ENCODE measurements at regions not wholly inside any gene's neighbourhood (a gene's known extent, or its start where the extent isn't known, plus 50 kb on each side); places are given as distances from the start of the nearest gene placed in this dataset.
A peak's percentile ranks its signal among the peaks of the same experiment; 100 is the strongest.
"Not testable (repeated sequence)": the region's sequence is repeated elsewhere in the genome, so short reads cannot be mapped to it uniquely, and the experiment has no call there.

DNA sequence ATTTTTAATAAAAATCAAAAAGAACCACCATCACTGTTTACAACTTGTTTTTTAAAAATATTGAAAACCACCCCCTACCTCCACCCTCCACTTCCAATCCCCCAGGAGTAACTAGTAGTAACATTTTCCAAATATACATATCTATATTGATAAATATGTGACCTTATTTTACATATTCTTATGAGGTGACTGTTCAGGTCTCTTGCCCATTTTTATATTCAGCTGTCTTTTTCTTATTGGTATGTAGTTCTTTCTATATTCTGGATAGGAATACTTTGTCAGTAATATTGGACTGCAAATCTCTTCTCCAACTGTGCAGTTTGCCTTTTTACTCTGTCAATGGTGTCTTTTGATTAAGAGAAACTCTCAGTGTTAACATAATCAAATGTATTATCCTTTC lies 59.0 kb upstream of the EIF5 start:
- peaks cover 7 to 22% (median 19%) of the 10 kb centered on the region in 3 donors for H3K27me3 Mint-ChIP-seq (ENCODE audit: low read depth in 3 of 3)
- no peak overlapping the region for H3K4me3 Mint-ChIP-seq
- no peaks in the 10 kb centered on the region for H3K4me1 Mint-ChIP-seq
- H3K9me3 Mint-ChIP-seq = no peaks in the 10 kb centered on the region
- no peaks in the 10 kb centered on the region for H3K36me3 Mint-ChIP-seq
- no peak for DNase-seq
- no peak overlapping the region for H3K27ac Mint-ChIP-seq

GRCh38 chr14:103277931-103278330 lies 56.1 kb upstream of the EIF5 start:
- Mint-ChIP-seq H3K9me3 (no peaks in the 10 kb centered on the region), H3K4me1 (no peaks in the 10 kb centered on the region), H3K36me3 (no peaks in the 10 kb centered on the region), H3K4me3 (no peak overlapping the region), H3K27me3 (ENCODE audit: low read depth in 3 of 3) (peaks cover 7 to 30% (median 28%) of the 10 kb centered on the region in 3 donors), H3K27ac (no peak overlapping the region)
- DNase-seq = no peak

DNA sequence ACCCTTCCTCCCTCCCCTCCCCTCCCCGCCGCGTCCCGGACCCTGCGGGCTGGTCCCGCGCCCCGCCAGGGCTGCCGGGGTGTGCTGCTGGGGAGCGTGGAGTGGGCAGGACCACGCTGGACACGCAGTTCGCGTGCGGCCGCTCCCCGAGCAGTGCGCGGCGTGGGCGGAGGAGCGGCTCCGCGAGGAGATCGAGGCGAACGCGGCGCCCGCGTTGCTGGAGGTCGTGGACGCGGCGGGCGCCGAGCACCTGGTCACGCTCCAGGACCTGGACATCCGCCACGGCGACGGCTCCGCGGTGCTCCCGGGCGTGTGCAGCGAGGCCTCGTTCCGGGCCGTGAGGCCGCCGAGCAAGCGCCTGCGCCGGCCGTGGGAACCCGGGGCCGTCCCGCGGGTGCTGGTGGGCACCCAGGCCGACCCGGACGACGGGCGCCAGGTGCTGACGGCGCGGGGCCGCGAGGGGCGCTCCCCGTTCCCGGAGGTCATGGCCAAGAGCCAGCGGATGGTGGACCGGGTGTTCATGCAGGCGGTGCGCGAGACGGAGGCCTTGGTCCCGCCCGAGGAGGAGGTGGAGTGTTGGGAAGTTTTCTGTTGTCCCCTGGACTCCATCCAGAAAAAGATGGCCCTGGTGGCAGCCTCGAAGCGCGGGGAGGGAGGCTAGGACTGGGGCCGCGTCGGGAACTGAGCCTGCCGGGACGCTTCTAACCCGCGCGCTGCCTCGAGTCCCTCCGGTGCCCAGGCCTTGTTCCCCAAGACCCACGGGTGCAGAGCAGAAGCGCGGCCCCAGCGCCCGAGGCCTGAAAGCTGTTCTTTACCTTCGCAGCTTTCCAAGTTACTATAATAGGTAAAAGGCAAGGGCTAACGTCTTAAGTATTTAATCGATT lies 54.7 kb upstream of the EIF5 start:
- Mint-ChIP-seq H3K27me3 (ENCODE audit: low read depth in 3 of 3) (peaks cover 7 to 32% (median 32%) of the 10 kb centered on the region in 3 donors), H3K9me3 (no peaks in the 10 kb centered on the region), H3K4me1 (no peaks in the 10 kb centered on the region), H3K27ac (no peak overlapping the region), H3K4me3 (peak overlapping the region in 1 of 5 donors; percentile 27), H3K36me3 (no peaks in the 10 kb centered on the region)
- no peak for DNase-seq

GRCh38 chr14:103280278-103280928 lies 53.6 kb upstream of the EIF5 start:
- Mint-ChIP-seq H3K27me3 (ENCODE audit: low read depth in 3 of 3) (peaks cover 7 to 31% (median 22%) of the 10 kb centered on the region in 3 donors), H3K4me3 (no peak overlapping the region), H3K9me3 (no peaks in the 10 kb centered on the region), H3K36me3 (no peaks in the 10 kb centered on the region), H3K27ac (no peak overlapping the region), H3K4me1 (no peaks in the 10 kb centered on the region)
- DNase-seq = no peak

DNA sequence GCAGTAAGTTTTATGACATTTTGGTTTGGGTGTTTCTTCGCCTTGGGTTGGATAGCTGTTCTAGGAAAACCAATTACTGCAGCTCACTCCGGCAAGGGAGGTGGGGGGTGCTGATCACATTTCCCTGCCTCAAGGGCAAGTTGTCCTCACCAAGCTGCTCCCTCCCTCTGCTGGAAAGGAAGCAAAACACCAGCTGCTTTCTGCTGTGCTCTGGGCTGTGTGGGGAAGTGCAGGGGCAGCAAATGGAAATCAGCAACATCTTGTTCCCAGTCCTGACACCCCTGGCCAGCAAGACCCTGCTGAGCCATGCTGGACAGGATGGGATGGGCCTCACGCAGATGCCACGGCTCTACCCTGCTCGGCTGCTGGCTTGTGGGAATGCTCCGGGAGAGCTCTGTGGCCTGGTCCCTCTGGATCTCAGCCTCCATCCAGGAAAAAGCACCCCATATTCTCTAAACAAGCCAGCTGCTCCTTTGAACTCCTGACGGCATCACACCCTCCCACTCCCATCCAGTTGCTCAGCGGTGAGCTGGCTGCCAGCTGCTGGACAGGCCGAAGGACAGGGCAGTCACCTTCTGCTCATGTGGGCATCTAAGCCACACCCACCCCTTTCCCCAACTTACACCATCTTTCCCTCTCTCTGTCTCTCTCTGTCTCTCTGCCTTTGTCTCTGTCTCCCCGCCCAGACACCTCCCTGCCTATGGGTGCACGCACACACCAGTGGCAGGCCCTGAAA lies 52.4 kb upstream of the EIF5 start:
- Mint-ChIP-seq H3K4me1 (no peaks in the 10 kb centered on the region), H3K9me3 (no peaks in the 10 kb centered on the region), H3K27ac (no peak overlapping the region), H3K4me3 (no peak overlapping the region), H3K27me3 (ENCODE audit: low read depth in 3 of 3) (peaks cover 7 to 28% (median 26%) of the 10 kb centered on the region in 3 donors), H3K36me3 (no peaks in the 10 kb centered on the region)
- DNase-seq = no peak

DNA sequence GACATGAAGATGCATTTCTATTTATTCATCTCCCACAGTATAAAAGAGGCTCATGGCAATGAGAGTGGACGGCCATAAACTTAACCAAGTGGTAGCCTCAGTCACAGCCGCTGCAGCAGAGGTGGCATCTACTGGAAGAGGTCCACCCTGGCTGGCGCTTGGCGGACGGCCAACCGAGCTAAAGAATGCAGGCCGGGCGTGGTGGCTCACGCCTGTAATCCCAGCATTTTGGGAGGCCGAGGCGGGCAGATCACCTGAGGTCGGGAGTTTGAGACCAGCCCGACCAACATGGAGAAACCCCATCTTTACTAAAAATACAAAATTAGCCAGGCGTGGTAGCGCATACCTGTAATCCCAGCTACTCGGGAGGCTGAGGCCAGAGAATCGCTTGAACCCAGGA lies 51.7 kb upstream of the EIF5 start:
- not testable (repeated sequence) for H3K9me3 Mint-ChIP-seq, H3K4me1 Mint-ChIP-seq, DNase-seq, H3K27ac Mint-ChIP-seq, H3K36me3 Mint-ChIP-seq, H3K4me3 Mint-ChIP-seq
- H3K27me3 Mint-ChIP-seq (ENCODE audit: low read depth in 3 of 3) = peaks cover 7 to 28% (median 26%) of the 10 kb centered on the region in 3 donors

DNA sequence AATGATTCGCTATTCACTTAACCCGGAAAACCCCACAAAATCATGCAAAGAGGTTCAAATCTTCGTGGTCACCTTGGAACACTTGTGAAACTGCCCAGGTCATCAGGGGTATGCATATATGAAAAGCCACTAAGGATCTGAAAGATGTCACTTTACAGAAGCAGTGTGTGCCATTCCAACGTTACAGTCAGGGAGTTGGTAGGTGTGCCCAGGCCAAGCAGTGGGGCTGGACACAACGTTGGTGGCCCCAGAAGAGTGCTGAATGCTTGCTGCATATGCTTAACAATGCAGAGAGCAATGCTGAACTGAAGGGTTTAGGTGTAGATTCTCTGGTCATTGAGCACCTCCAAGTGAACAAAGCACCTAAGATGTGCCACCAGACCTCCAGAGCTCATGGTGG lies 51.1 kb upstream of the EIF5 start:
- H3K27me3 Mint-ChIP-seq (ENCODE audit: low read depth in 3 of 3) = peaks cover 7 to 33% (median 25%) of the 10 kb centered on the region in 3 donors
- H3K4me1 Mint-ChIP-seq = no peaks in the 10 kb centered on the region
- H3K9me3 Mint-ChIP-seq = no peaks in the 10 kb centered on the region
- H3K36me3 Mint-ChIP-seq = no peaks in the 10 kb centered on the region
- DNase-seq = no peak
- H3K4me3 Mint-ChIP-seq = no peak overlapping the region
- no peak overlapping the region for H3K27ac Mint-ChIP-seq

DNA sequence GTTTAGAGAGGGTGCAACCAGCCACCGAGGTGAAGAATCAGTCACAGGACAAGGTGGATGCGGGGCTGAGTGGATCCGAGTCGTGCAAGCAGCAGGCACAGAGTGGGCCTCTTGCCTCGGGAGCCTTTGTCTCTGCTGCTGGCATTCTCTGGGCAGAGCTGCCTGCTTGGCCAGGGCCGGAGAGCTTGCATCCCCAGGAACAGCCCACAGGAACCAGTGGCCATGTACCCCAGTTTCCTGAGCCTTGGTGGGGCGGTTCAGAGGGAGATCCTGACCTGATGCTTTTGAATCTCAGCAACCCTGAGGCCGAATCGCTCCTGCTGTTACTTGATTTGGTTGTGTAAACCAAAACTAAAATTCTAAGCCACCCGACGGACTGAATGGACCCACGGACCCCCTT lies 50.1 kb upstream of the EIF5 start:
- H3K27me3 Mint-ChIP-seq (ENCODE audit: low read depth in 3 of 3) = peaks cover 5 to 38% (median 27%) of the 10 kb centered on the region in 3 donors
- DNase-seq = no peak
- H3K4me1 Mint-ChIP-seq = no peaks in the 10 kb centered on the region
- H3K4me3 Mint-ChIP-seq = no peak overlapping the region
- no peaks in the 10 kb centered on the region for H3K9me3 Mint-ChIP-seq
- H3K27ac Mint-ChIP-seq = no peak overlapping the region
- H3K36me3 Mint-ChIP-seq = no peaks in the 10 kb centered on the region

All from immature natural killer cell (primary cell).